Putamen (tissue), 1 donor: ENCODE measurements at regions not wholly inside any gene's neighbourhood (a gene's known extent, or its start where the extent isn't known, plus 50 kb on each side); places are given as distances from the start of the nearest gene placed in this dataset.

Experiments
- DNase-seq: peaks from one replicate; pipeline ENCODE4 v3.0.0-alpha.2; 2016; ENCODE audit warnings: low spot score

- no peak for DNase-seq
Observed at GRCh38 chr10:10516346-10517130, 501.1 kb upstream of the CELF2 start.

GRCh38 chr10:10517866-10518265 lies 499.8 kb upstream of the CELF2 start:
- DNase-seq: no peak

- no peak for DNase-seq
Observed at GRCh38 chr10:10519674-10520073, 498.0 kb upstream of the CELF2 start.

- DNase-seq: peak; percentile 73
Observed at GRCh38 chr10:10520491-10521385, 496.9 kb upstream of the CELF2 start.

GRCh38 chr10:10526846-10527245 lies 490.8 kb upstream of the CELF2 start:
- DNase-seq: no peak

GRCh38 chr10:10527861-10528562 lies 489.7 kb upstream of the CELF2 start:
- DNase-seq: no peak

- no peak for DNase-seq
Observed at GRCh38 chr10:10528563-10528910, 489.1 kb upstream of the CELF2 start.

GRCh38 chr10:10530313-10530712 lies 487.4 kb upstream of the CELF2 start:
- no peak for DNase-seq

- no peak for DNase-seq
Observed at GRCh38 chr10:10532236-10532635, 485.4 kb upstream of the CELF2 start.

GRCh38 chr10:10532826-10533225 lies 484.8 kb upstream of the CELF2 start:
- DNase-seq: no peak

- DNase-seq: no peak
Observed at GRCh38 chr10:10533437-10533836, 484.2 kb upstream of the CELF2 start.

- no peak for DNase-seq
Observed at GRCh38 chr10:10538326-10538725, 479.3 kb upstream of the CELF2 start.

- DNase-seq: no peak
Observed at GRCh38 chr10:10540398-10540797, 477.3 kb upstream of the CELF2 start.

GRCh38 chr10:10542477-10542876 lies 475.2 kb upstream of the CELF2 start:
- DNase-seq: no peak

- no peak for DNase-seq
Observed at GRCh38 chr10:10544890-10545289, 472.8 kb upstream of the CELF2 start.

GRCh38 chr10:10545771-10546170 lies 471.9 kb upstream of the CELF2 start:
- peak; percentile 78 for DNase-seq

GRCh38 chr10:10551596-10552301 lies 465.9 kb upstream of the CELF2 start:
- DNase-seq: no peak

GRCh38 chr10:10552948-10553347 lies 464.7 kb upstream of the CELF2 start:
- no peak for DNase-seq

- peak; percentile 71 for DNase-seq
Observed at GRCh38 chr10:10564081-10564794, 453.4 kb upstream of the CELF2 start.

- no peak for DNase-seq
Observed at GRCh38 chr10:10576937-10577336, 440.7 kb upstream of the CELF2 start.

GRCh38 chr10:10579709-10580108 lies 438.0 kb upstream of the CELF2 start:
- no peak for DNase-seq
